Ascending aorta (tissue), 2 donors: ENCODE measurements at regions not wholly inside any gene's neighbourhood (a gene's known extent, or its start where the extent isn't known, plus 50 kb on each side); places are given as distances from the start of the nearest gene placed in this dataset.

Experiments
- DNase-seq, 2 donors: peaks; one replicate each; pipeline ENCODE4 v3.0.0-alpha.2; 2019; ENCODE audit warnings: low spot score in 2 of 2
- H3K27ac ChIP-seq, 2 donors: fragments of 200-600 bp; sonication (generic); one replicate each; pipeline ENCODE4 v1.5.1; 2016 to 2017; ENCODE audit warnings: mild to moderate bottlenecking in 1 of 2
- H3K27me3 ChIP-seq: fragments of 200-600 bp; sonication (generic); one replicate; pipeline ENCODE4 v1.5.1; 2017
- H3K36me3 ChIP-seq, 2 donors: fragments of 200-600 bp; sonication (generic); one replicate each; pipeline ENCODE4 v1.5.1; 2016
- H3K4me1 ChIP-seq, 2 donors: fragments of 200-600 bp; sonication (generic); one replicate each; pipeline ENCODE4 v1.5.1; 2016 to 2017; ENCODE audit warnings: mild to moderate bottlenecking in 1 of 2
- H3K4me3 ChIP-seq, 2 donors: fragments of 200-600 bp; sonication (generic); one replicate each; pipeline ENCODE4 v1.5.1; 2016 to 2017; ENCODE audit warnings: mild to moderate bottlenecking in 1 of 2
- H3K9me3 ChIP-seq, 2 donors: fragments of 200-600 bp; sonication (generic); one replicate each; pipeline ENCODE4 v1.5.1; 2016
- CTCF ChIP-seq, 3 experiments: fragments of 200-600 bp in 2 of 3; fragments of 450-650 bp in 1 of 3; sonication (generic) in 2 of 3; IDR thresholded peaks; one replicate each; pipeline ENCODE4 v1.5.1; 2016 to 2019; ENCODE audit warnings: antibody characterized with exemption in 3 of 3, mild to moderate bottlenecking in 1 of 3, moderate library complexity in 1 of 3
- intact Hi-C: fragments of 100-400 bp; cut with DNase I; formaldehyde crosslinking; loops from one replicate; pipeline ENCODE4 v1.15.1; 2023

GRCh38 chr13:30114571-30115256 is 192.6 kb downstream of the KATNAL1 start:
- Histone ChIP-seq H3K9me3 (no peaks in the 10 kb centered on the region), H3K4me3 (peak overlapping the region; percentile 75 to 76), H3K27me3 (no peaks in the 10 kb centered on the region), H3K27ac (peak overlapping the region; percentile 54 to 60), H3K4me1 (peaks cover 0 to 10% of the 10 kb centered on the region in 2 donors), H3K36me3 (no peaks in the 10 kb centered on the region)
- peak; percentile 84 to 95 (median 88) for TF ChIP-seq CTCF (IDR thresholded peaks at IDR 0.05)
- intact Hi-C loops, result loop anchor here (1.0 to 2.0 kb wide), 2 partner anchors 520 to 606 kb away; partner anchors contain the start of gene SLC7A1
- DNase-seq, result peak; percentile 56 to 95

- H3K4me3 ChIP-seq, result peak overlapping the region; percentile 75 to 76
- peak overlapping the region; percentile 54 to 60 for H3K27ac ChIP-seq
- no peak for TF ChIP-seq CTCF (IDR thresholded peaks at IDR 0.05)
Observed at GRCh38 chr13:30113983-30114570, 193.3 kb downstream of the KATNAL1 start.

DNA sequence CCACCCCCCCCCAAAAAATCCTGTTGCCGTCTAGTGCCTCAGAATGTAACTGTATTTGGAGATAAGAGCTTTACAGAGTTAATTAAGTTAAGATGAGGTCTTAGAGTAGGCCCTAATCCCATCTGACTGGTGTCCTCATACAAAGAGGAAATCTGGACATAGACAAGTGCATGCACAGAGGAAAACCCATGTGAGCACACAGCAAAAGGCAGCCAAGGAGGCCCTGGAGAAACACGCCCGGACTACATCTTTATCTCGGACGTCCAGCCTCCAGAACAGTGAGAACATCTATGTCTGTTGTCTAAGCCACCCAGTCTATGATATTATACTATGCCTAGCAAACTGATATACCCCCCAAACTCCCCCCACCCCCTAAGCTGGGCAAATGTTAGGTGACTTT is 193.8 kb downstream of the KATNAL1 start:
- intact Hi-C loops, result loop anchor here (1.0 to 2.0 kb wide), 3 partner anchors 189 to 342 kb away; partner anchors contain the start of gene UBL3
- no peak overlapping the region for H3K4me3 ChIP-seq

More at GRCh38 chr13:30113983-30114570, 193.3 kb downstream of the KATNAL1 start:
- no peaks in the 10 kb centered on the region for H3K36me3 ChIP-seq
- peaks cover 0 to 10% of the 10 kb centered on the region in 2 donors for H3K4me1 ChIP-seq
- intact Hi-C loops, result loop anchor here (1.0 to 2.0 kb wide), 4 partner anchors 189 to 519 kb away; partner anchors contain the start of genes SLC7A1 and UBL3
- H3K27me3 ChIP-seq, result no peaks in the 10 kb centered on the region
- DNase-seq, result no peak
- no peaks in the 10 kb centered on the region for H3K9me3 ChIP-seq

GRCh38 chr13:30112602-30113435 is 194.5 kb downstream of the KATNAL1 start:
- peak; percentile 48 to 88 for DNase-seq
- Histone ChIP-seq H3K27me3 (no peaks in the 10 kb centered on the region), H3K27ac (peak overlapping the region in 1 of 2 donors; percentile 54), H3K4me1 (peaks cover 0 to 10% of the 10 kb centered on the region in 2 donors), H3K36me3 (no peaks in the 10 kb centered on the region), H3K4me3 (peak overlapping the region in 1 of 2 donors; percentile 23), H3K9me3 (no peaks in the 10 kb centered on the region)
- TF ChIP-seq CTCF (IDR thresholded peaks at IDR 0.05), result peak; percentile 93 to 100 (median 99)
- intact Hi-C loops, result loop anchor here (1.0 to 2.0 kb wide), 3 partner anchors 188 to 342 kb away; partner anchors contain the start of gene UBL3

More for the DNA sequence above, 193.8 kb downstream of the KATNAL1 start:
- Histone ChIP-seq H3K4me1 (peaks cover 0 to 10% of the 10 kb centered on the region in 2 donors), H3K27me3 (no peaks in the 10 kb centered on the region), H3K27ac (peak overlapping the region; percentile 54 to 60), H3K9me3 (no peaks in the 10 kb centered on the region), H3K36me3 (no peaks in the 10 kb centered on the region)
- DNase-seq, result no peak
- TF ChIP-seq CTCF (IDR thresholded peaks at IDR 0.05), result no peak

GRCh38 chr13:30111810-30112209 is 195.5 kb downstream of the KATNAL1 start:
- no peaks in the 10 kb centered on the region for H3K27me3 ChIP-seq
- H3K9me3 ChIP-seq, result no peaks in the 10 kb centered on the region
- TF ChIP-seq CTCF (IDR thresholded peaks at IDR 0.05), result no peak
- H3K4me1 ChIP-seq, result peaks cover 0 to 10% of the 10 kb centered on the region in 2 donors
- no peak overlapping the region for H3K4me3 ChIP-seq
- intact Hi-C loops, result loop anchor here (2.0 kb wide), 2 partner anchors 187 to 261 kb away; partner anchors contain the start of gene UBL3
- no peak overlapping the region for H3K27ac ChIP-seq
- no peak for DNase-seq
- H3K36me3 ChIP-seq, result no peaks in the 10 kb centered on the region
